CD4-positive, alpha-beta T cell (primary cell): ENCODE measurements at regions not wholly inside any gene's neighbourhood (a gene's known extent, or its start where the extent isn't known, plus 50 kb on each side); places are given as distances from the start of the nearest gene placed in this dataset.

Source experiments
- ATAC-seq: fragments of 200-7000 bp; cut with Tn5 transposase; one replicate; pipeline ENCODE4 v1.10.0; 2022; ENCODE audit warnings: mild to moderate bottlenecking; ENCODE audit not compliant: poor library complexity
- CTCF ChIA-PET: fragments of 350-600 bp; sonication (Branson Sonifier 250); formaldehyde crosslinking; loops from one replicate; lab custom pipeline; 2021; ENCODE audit warnings: antibody characterized with exemption, inconsistent platforms; lab: Charles Lee
- POLR2A ChIA-PET: fragments of 350-600 bp; sonication (Branson Sonifier 250); formaldehyde crosslinking; loops from one replicate; lab custom pipeline; 2021; ENCODE audit warnings: antibody characterized with exemption, inconsistent platforms; lab: Charles Lee
- DNase-seq, 14 experiments: peaks; one replicate each; pipeline ENCODE4 v3.0.0-alpha.2; 2013 to 2020; ENCODE audit warnings: mixed read lengths in 2 of 14
- H3K27ac ChIP-seq, 2 donors: one replicate each; pipeline versions ENCODE4 v1.5.1 to v1.7.0; 2013; ENCODE audit warnings: low read length in 2 of 2, low read depth in 1 of 2, mild to moderate bottlenecking in 1 of 2
- H3K27me3 ChIP-seq, 2 experiments: 1 replicate in 1 of 2; 2 replicates in 1 of 2; pipeline versions ENCODE4 v1.6.1 to v1.7.0; 2013; ENCODE audit warnings: low read length in 2 of 2, control low read depth in 1 of 2, mild to moderate bottlenecking in 1 of 2, moderate library complexity in 1 of 2; ENCODE audit not compliant: insufficient read depth in 2 of 2, control insufficient read depth in 1 of 2
- H3K36me3 ChIP-seq: one replicate; pipeline ENCODE4 v1.6.1; 2013; ENCODE audit warnings: low read length, control low read depth; ENCODE audit not compliant: insufficient read depth
- H3K4me1 ChIP-seq: one replicate; pipeline ENCODE4 v1.6.1; 2013; ENCODE audit warnings: low read length, control low read depth; ENCODE audit not compliant: insufficient read depth
- H3K4me3 ChIP-seq: one replicate; pipeline ENCODE4 v1.5.1; 2013; ENCODE audit warnings: mild to moderate bottlenecking, low read length, moderate library complexity
- H3K9me3 ChIP-seq, 2 experiments: 1 replicate in 1 of 2; 2 replicates in 1 of 2; pipeline versions ENCODE4 v1.6.1 to v1.7.0; 2013; ENCODE audit warnings: low read length in 2 of 2, mild to moderate bottlenecking in 2 of 2, control low read depth in 1 of 2, moderate library complexity in 1 of 2; ENCODE audit not compliant: control insufficient read depth in 1 of 2, insufficient read depth in 1 of 2
- H3K27ac Mint-ChIP-seq: one replicate; pipeline ENCODE4 v1.8.0; 2020; ENCODE audit warnings: mixed read lengths
- H3K27me3 Mint-ChIP-seq: one replicate; pipeline ENCODE4 v1.8.0; 2021; ENCODE audit warnings: mixed read lengths
- H3K36me3 Mint-ChIP-seq: one replicate; pipeline ENCODE4 v1.8.0; 2021; ENCODE audit warnings: low read depth, mixed read lengths
- H3K4me1 Mint-ChIP-seq: one replicate; pipeline ENCODE4 v1.8.0; 2021; ENCODE audit warnings: low read depth, mixed read lengths
- H3K4me3 Mint-ChIP-seq: one replicate; pipeline ENCODE4 v1.8.0; 2020; ENCODE audit warnings: mild to moderate bottlenecking, mixed read lengths
- H3K9me3 Mint-ChIP-seq: one replicate; pipeline ENCODE4 v1.8.0; 2020; ENCODE audit warnings: mixed read lengths
- intact Hi-C, 2 experiments: fragments of 100-400 bp; cut with DNase I in 1 of 2; cut with micrococcal nuclease in 1 of 2; formaldehyde crosslinking; loops; one replicate each; pipeline versions ENCODE4 v1.15.1 to v1.9.0; 2023 to 2025; cut with DNase I, micrococcal nuclease
- TF ChIP-seq, protein P1 (sequence below): fragments of 200-600 bp; IDR thresholded peaks from one replicate; pipeline ENCODE4 v1.8.0; 2022; ENCODE audit warnings: antibody characterized with exemption, mild to moderate bottlenecking

DNA sequence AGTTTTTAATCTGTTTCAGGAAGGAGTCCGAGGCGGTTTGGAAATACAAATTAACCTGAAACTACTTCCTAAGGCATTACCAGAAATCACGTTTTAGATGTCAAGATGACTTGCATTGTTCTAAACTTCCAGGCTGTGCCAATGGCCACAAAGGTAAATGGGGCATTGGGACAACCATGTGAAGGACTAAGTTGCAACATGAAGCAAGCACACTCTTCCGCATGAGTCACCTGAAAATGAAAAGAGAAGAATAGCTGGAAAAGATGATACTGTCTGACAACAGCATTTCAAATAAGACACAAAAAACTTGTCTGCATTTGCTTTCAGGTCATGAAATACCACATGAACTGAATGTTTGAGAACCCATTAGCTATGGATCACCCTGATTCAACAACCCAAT, 262.1 kb downstream of the AHR start:
- CTCF ChIA-PET: no interaction called here
- Mint-ChIP-seq H3K4me3 (no peak overlapping the region), H3K4me1 (no peaks in the 10 kb centered on the region), H3K9me3 (peaks cover 2% of the 10 kb centered on the region), H3K27ac (no peak overlapping the region), H3K27me3 (peaks cover 9% of the 10 kb centered on the region), H3K36me3 (no peaks in the 10 kb centered on the region)
- no peaks in the 10 kb centered on the region for H3K9me3 ChIP-seq
- H3K4me1 ChIP-seq: no peaks in the 10 kb centered on the region
- no peak overlapping the region for H3K27ac ChIP-seq
- DNase-seq: no peak
- ATAC-seq: no peak
- POLR2A ChIA-PET: no interaction called here
- H3K36me3 ChIP-seq: no peaks in the 10 kb centered on the region
- TF ChIP-seq, protein P1, sequence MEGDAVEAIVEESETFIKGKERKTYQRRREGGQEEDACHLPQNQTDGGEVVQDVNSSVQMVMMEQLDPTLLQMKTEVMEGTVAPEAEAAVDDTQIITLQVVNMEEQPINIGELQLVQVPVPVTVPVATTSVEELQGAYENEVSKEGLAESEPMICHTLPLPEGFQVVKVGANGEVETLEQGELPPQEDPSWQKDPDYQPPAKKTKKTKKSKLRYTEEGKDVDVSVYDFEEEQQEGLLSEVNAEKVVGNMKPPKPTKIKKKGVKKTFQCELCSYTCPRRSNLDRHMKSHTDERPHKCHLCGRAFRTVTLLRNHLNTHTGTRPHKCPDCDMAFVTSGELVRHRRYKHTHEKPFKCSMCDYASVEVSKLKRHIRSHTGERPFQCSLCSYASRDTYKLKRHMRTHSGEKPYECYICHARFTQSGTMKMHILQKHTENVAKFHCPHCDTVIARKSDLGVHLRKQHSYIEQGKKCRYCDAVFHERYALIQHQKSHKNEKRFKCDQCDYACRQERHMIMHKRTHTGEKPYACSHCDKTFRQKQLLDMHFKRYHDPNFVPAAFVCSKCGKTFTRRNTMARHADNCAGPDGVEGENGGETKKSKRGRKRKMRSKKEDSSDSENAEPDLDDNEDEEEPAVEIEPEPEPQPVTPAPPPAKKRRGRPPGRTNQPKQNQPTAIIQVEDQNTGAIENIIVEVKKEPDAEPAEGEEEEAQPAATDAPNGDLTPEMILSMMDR: no peak
- intact Hi-C loops: no loop called here
- no peak overlapping the region for H3K4me3 ChIP-seq
- H3K27me3 ChIP-seq: no peaks in the 10 kb centered on the region

DNA sequence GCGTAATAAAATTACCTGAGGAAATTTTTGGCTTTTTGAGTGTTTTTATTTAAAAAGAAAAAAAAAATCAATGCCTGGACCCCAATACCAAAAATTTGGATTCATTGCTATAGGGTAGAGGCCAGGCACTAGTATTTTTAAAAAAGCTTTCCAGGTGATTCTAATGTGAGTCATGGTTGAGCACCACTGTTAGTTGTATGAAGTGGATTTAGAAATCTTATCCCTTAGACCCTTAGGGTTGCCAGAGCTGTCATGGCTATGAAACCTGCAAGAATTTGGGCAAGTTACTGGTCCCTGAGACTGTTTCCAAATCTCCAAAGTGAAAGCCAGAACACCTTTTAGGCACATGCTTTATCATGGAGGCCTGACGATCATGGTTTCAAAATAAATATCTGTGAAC, 262.5 kb downstream of the AHR start:
- Histone ChIP-seq H3K4me1 (no peaks in the 10 kb centered on the region), H3K4me3 (no peak overlapping the region), H3K27ac (no peak overlapping the region), H3K27me3 (no peaks in the 10 kb centered on the region), H3K36me3 (no peaks in the 10 kb centered on the region), H3K9me3 (no peaks in the 10 kb centered on the region)
- intact Hi-C loops: no loop called here
- DNase-seq: no peak
- TF ChIP-seq, protein P1: no peak
- no peak for ATAC-seq
- POLR2A ChIA-PET: no interaction called here
- H3K36me3 Mint-ChIP-seq: no peaks in the 10 kb centered on the region
- H3K4me1 Mint-ChIP-seq: no peaks in the 10 kb centered on the region
- CTCF ChIA-PET: no interaction called here
- peaks cover 2% of the 10 kb centered on the region for H3K9me3 Mint-ChIP-seq
- H3K27me3 Mint-ChIP-seq: peaks cover 9% of the 10 kb centered on the region
- H3K27ac Mint-ChIP-seq: no peak overlapping the region
- H3K4me3 Mint-ChIP-seq: no peak overlapping the region

DNA sequence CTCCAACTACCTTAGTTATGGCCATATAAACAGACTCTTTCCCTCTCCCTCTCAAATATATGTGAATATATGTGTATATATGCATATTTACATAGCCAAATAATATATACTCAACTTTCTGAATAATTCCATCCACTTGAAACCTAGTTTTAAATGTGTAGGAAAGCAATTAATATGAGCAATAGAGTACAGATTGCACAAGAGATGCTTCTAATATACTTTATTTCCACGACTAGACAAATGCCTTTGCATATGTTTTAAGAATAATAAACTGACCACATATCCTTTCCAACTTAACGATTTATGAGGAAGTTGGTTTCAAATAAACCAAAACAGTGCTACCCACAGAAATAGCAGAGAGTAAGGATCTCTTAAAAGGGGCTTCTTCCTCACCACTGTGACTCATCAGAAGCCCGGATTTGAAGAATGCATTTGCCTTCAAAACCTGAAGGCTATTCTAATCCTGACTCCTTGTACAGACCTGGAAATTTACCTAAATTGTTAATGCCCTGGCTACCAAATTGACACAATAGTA, 266.3 kb downstream of the AHR start:
- H3K27me3 Mint-ChIP-seq: peaks cover 9% of the 10 kb centered on the region
- TF ChIP-seq, protein P1: no peak
- H3K4me1 Mint-ChIP-seq: no peaks in the 10 kb centered on the region
- intact Hi-C loops: no loop called here
- no peak overlapping the region for H3K27ac ChIP-seq
- ChIA-PET POLR2A (no interaction called here), CTCF (no interaction called here)
- no peak overlapping the region for H3K27ac Mint-ChIP-seq
- no peaks in the 10 kb centered on the region for H3K36me3 ChIP-seq
- H3K36me3 Mint-ChIP-seq: no peaks in the 10 kb centered on the region
- no peaks in the 10 kb centered on the region for H3K4me1 ChIP-seq
- H3K9me3 Mint-ChIP-seq: peaks cover 9% of the 10 kb centered on the region
- H3K27me3 ChIP-seq: no peaks in the 10 kb centered on the region
- DNase-seq (peak in 2 of 14 experiments; percentile 1 to 6), ATAC-seq (no peak)
- no peak overlapping the region for H3K4me3 Mint-ChIP-seq
- H3K9me3 ChIP-seq: no peaks in the 10 kb centered on the region
- H3K4me3 ChIP-seq: no peak overlapping the region
